ENCODE measurements at regions not wholly inside any gene's neighbourhood (a gene's known extent, or its start where the extent isn't known, plus 50 kb on each side); places are given as distances from the start of the nearest gene placed in this dataset.
"Not testable (repeated sequence)": the region's sequence is repeated elsewhere in the genome, so short reads cannot be mapped to it uniquely, and the experiment has no call there.

DNA sequence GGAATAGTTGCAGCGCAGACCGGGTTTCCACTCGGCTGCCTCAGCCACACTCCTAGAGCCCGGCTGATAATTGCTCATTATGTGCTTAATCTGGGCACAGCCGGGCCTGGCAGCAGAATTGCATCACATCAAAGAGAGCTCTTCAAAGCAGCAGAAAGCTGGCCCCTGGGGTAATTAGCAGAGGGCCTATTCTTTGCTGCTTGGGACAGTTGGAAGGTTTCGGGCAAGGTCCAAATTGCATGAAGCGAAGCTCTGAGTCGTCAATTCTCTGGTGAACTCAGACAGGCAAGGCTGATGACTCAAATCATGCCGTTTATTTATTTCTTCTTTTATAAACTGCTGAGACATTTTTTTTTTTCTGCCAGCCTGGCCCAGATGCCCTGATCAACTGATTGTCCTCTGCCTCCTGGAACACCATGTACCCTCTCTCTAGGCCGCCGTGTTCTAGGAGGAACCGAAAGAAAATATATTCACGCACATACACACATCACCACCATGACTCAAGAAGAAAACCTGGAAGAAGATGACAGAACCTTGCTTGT, 242.2 kb downstream of the RAB11FIP2 start:
- Mint-ChIP-seq H3K4me1 (ENCODE audit: low read depth) (no peaks in the 10 kb centered on the region), H3K4me3 (ENCODE audit: unreplicated experiment) (no peak overlapping the region), H3K27me3 (ENCODE audit: low read depth) (peaks cover 2% of the 10 kb centered on the region), H3K27ac (ENCODE audit: unreplicated experiment) (no peak overlapping the region), H3K9me3 (ENCODE audit: low read depth) (peaks cover under 1% of the 10 kb centered on the region), H3K36me3 (ENCODE audit: low read depth) (no peaks in the 10 kb centered on the region)
- TF ChIP-seq, protein P1, sequence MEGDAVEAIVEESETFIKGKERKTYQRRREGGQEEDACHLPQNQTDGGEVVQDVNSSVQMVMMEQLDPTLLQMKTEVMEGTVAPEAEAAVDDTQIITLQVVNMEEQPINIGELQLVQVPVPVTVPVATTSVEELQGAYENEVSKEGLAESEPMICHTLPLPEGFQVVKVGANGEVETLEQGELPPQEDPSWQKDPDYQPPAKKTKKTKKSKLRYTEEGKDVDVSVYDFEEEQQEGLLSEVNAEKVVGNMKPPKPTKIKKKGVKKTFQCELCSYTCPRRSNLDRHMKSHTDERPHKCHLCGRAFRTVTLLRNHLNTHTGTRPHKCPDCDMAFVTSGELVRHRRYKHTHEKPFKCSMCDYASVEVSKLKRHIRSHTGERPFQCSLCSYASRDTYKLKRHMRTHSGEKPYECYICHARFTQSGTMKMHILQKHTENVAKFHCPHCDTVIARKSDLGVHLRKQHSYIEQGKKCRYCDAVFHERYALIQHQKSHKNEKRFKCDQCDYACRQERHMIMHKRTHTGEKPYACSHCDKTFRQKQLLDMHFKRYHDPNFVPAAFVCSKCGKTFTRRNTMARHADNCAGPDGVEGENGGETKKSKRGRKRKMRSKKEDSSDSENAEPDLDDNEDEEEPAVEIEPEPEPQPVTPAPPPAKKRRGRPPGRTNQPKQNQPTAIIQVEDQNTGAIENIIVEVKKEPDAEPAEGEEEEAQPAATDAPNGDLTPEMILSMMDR (IDR thresholded peaks at IDR 0.05) = no peak
- no peak for DNase-seq (ENCODE audit: low spot score)

DNA sequence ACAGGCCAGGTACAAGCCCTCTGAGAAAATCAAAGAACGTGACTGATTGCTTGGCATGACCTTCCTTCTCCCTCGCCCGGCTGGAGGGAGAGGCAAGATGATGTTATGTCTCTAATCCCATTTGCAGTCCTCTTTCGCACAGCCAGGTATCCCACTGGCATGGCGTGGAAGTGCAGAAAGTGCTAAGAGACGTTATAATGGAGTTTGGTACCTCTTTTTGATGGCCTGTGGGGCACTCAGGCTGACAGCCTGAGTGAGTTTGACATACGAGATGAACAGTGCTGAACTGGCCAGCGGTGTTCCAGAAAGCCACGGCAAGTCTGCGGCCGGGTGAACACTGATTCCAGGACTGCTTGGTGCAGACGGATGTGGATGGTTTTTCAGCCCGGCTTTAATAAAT, 241.6 kb downstream of the RAB11FIP2 start:
- no peak overlapping the region for H3K27ac Mint-ChIP-seq (ENCODE audit: unreplicated experiment)
- peaks cover 2% of the 10 kb centered on the region for H3K27me3 Mint-ChIP-seq (ENCODE audit: low read depth)
- H3K9me3 Mint-ChIP-seq (ENCODE audit: low read depth) = peaks cover 6% of the 10 kb centered on the region
- no peak for DNase-seq (ENCODE audit: low spot score)
- TF ChIP-seq, protein P1 (IDR thresholded peaks at IDR 0.05) = no peak
- H3K4me1 Mint-ChIP-seq (ENCODE audit: low read depth) = no peaks in the 10 kb centered on the region
- no peaks in the 10 kb centered on the region for H3K36me3 Mint-ChIP-seq (ENCODE audit: low read depth)
- no peak overlapping the region for H3K4me3 Mint-ChIP-seq (ENCODE audit: unreplicated experiment)

DNA sequence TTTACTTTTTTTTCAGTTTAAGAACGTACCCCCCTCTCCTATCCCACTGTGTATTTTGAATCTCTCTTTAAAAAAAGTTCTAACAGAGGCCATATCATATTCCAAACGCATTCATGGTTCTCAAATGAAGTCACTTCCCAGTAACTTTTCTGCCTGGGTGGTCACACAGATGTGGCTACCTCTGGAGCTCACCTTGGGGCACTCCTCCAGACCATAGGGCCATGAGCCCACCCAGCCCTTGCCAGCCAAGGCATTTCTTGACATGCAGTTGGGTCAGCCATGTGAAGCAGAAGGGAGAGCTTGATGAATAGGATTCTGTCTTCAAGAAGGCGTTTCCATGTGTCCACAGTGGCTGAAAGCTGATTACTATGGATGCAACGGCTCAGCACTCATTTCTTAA, 239.3 kb downstream of the RAB11FIP2 start:
- Mint-ChIP-seq H3K9me3 (ENCODE audit: low read depth) (peaks cover 10% of the 10 kb centered on the region), H3K27ac (ENCODE audit: unreplicated experiment) (no peak overlapping the region), H3K27me3 (ENCODE audit: low read depth) (peaks cover 2% of the 10 kb centered on the region), H3K4me1 (ENCODE audit: low read depth) (no peaks in the 10 kb centered on the region), H3K4me3 (ENCODE audit: unreplicated experiment) (no peak overlapping the region), H3K36me3 (ENCODE audit: low read depth) (no peaks in the 10 kb centered on the region)
- TF ChIP-seq, protein P1 (IDR thresholded peaks at IDR 0.05) = no peak
- DNase-seq (ENCODE audit: low spot score) = no peak

DNA sequence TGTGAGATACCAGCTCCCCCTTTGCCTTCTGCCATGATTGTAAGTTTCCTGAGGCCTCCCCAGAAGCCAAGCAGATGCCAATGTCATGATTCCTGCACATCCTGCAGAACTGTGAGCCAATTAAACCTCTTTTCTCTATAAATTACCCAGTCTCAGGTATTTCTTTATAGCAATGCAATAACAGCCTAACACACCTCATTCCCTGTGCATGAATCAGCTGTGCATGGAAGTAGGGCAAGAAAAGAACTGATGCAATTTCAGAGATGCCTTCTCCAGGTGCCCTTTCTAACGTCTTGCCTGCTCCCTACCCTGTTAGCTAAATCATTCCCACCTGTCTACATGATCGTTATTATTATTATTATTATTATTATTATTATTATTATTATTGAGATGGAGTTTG, 230.9 kb downstream of the RAB11FIP2 start:
- not testable (repeated sequence) for H3K4me1 Mint-ChIP-seq (ENCODE audit: low read depth)
- peaks cover 11% of the 10 kb centered on the region for H3K27me3 Mint-ChIP-seq (ENCODE audit: low read depth)

DNA sequence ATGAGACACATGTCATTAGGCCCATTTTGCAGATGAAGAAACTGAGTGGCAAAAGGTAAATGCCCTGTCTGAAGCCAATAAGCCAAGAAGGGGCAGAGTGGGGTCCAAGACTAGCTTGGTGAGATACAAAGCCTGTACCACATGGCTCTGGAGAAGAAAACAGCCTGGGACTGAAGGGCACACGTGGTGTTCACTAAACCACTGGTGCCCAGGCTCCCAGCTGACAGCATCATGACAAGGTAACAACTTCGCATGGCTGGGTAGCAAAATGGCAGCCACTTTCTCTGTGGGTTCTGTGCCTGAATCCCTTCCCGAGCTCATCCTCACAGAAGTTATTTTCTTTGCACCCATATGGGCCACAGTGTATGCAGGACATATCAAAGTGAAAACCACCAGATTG, 229.6 kb downstream of the RAB11FIP2 start:
- H3K36me3 Mint-ChIP-seq (ENCODE audit: low read depth) = no peaks in the 10 kb centered on the region
- no peaks in the 10 kb centered on the region for H3K4me1 Mint-ChIP-seq (ENCODE audit: low read depth)
- H3K27ac Mint-ChIP-seq (ENCODE audit: unreplicated experiment) = no peak overlapping the region
- peaks cover 11% of the 10 kb centered on the region for H3K27me3 Mint-ChIP-seq (ENCODE audit: low read depth)
- DNase-seq (ENCODE audit: low spot score) = no peak
- TF ChIP-seq, protein P1 (IDR thresholded peaks at IDR 0.05) = no peak
- no peak overlapping the region for H3K4me3 Mint-ChIP-seq (ENCODE audit: unreplicated experiment)
- no peaks in the 10 kb centered on the region for H3K9me3 Mint-ChIP-seq (ENCODE audit: low read depth)

More for the DNA sequence above, 230.9 kb downstream of the RAB11FIP2 start:
- H3K27ac Mint-ChIP-seq (ENCODE audit: unreplicated experiment); H3K9me3 Mint-ChIP-seq (ENCODE audit: low read depth); DNase-seq (ENCODE audit: low spot score); H3K36me3 Mint-ChIP-seq (ENCODE audit: low read depth); H3K4me3 Mint-ChIP-seq (ENCODE audit: unreplicated experiment): not testable (repeated sequence)

DNA sequence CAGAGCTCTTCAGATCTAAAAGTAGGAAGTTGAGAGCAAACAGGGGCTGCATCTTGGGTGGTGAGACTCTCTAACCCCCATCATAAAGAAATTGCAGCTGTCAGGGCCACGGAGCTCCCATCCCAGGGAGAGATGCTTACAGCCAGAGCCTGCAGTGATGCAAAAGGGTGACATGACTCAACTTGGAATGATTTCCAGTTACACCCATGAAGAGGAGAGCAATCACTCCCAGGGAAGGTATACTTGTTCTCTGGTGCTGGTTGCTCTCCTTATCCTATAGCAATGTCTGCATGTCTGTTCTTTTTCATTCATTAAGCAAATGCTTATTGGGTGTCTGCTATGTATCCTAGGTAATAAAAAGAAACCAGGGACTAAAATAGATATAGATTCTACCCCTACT, 228.0 kb downstream of the RAB11FIP2 start:
- Mint-ChIP-seq H3K4me3 (ENCODE audit: unreplicated experiment) (no peak overlapping the region), H3K27ac (ENCODE audit: unreplicated experiment) (no peak overlapping the region), H3K36me3 (ENCODE audit: low read depth) (no peaks in the 10 kb centered on the region), H3K4me1 (ENCODE audit: low read depth) (no peaks in the 10 kb centered on the region), H3K9me3 (ENCODE audit: low read depth) (no peaks in the 10 kb centered on the region), H3K27me3 (ENCODE audit: low read depth) (peaks cover 12% of the 10 kb centered on the region)
- TF ChIP-seq, protein P1 (IDR thresholded peaks at IDR 0.05) = no peak
- DNase-seq (ENCODE audit: low spot score) = no peak
